ENCODE measurements at regions not wholly inside any gene's neighbourhood (a gene's known extent, or its start where the extent isn't known, plus 50 kb on each side); places are given as distances from the start of the nearest gene placed in this dataset.

DNA sequence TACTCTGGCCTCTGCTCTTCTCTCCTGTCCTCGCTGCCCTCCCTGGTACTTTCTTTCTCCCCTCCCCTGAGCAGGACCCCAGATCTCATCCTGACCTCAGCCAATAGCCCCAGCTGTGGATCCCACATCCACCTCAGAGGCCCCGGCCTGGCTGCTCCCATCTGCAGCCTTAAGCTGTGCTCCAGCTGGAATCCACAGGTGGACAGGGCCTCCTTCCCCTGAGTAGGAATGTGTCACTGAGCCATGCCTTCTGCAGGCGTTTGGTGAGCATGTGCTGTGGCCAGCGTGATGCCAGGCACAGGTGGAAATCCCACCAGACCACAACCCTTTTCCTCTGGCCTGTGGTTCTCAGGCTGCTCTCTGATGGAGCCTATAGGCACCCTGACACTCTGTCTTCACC, 68.9 kb downstream of the C5orf15 start:
- SMC1A ChIA-PET (ENCODE audit: uncharacterized antibody, unreplicated experiment): no interaction called here
- in situ Hi-C loops (cut with MboI) (no loop called here), intact Hi-C loops (cut with micrococcal nuclease; ENCODE audit: unreplicated experiment) (no loop called here)
- 0 out of 2 replicates have a peak, but pooled peaks cover 3% of the 10 kb centered on the region for H3K4me1 ChIP-seq (ENCODE audit: control insufficient read depth, insufficient read depth, low read length)
- H2AFZ ChIP-seq (ENCODE audit: control insufficient read depth, low read depth, low read length): no peak overlapping the region
- H3K9ac ChIP-seq (ENCODE audit: control insufficient read depth, insufficient read depth, low read length): no peak overlapping the region
- no TSS peak for BruUV-seq (replicated peaks)
- H4K20me1 ChIP-seq (ENCODE audit: control insufficient read depth, insufficient read depth): no peaks in the 10 kb centered on the region
- RAD21 ChIA-PET (ENCODE audit: unreplicated experiment): no interaction called here
- DNase-seq (ENCODE audit: low read depth, low spot score) (no peak), ATAC-seq (no peak), FAIRE-seq (no peak)
- H3K9me3 ChIP-seq (replicated peaks; ENCODE audit: control insufficient read depth, insufficient read depth, low read length): no peaks in the 10 kb centered on the region
- WGBS (ENCODE audit: insufficient coverage, insufficient replicate concordance, low lambda C conversion rate, missing lambda C conversion rate): 23% methylated on average over 4 of the region's 4 CpGs
- no peak overlapping the region for H3K4me3 ChIP-seq
- no peaks in the 10 kb centered on the region for H3K27me3 ChIP-seq (replicated peaks in 1 of 2; ENCODE audit: control insufficient read depth in 2 of 2, insufficient read depth in 2 of 2, low read length in 1 of 2)
- CTCF ChIA-PET: no interaction called here
- H3K36me3 ChIP-seq (ENCODE audit: control insufficient read depth in 2 of 2, insufficient read depth in 2 of 2, low read length in 1 of 2): no peaks in the 10 kb centered on the region
- TF ChIP-seq ZNF592 (IDR thresholded peaks at IDR 0.05): no peak
- no peak for TF ChIP-seq SMARCA5 (IDR thresholded peaks at IDR 0.05)
- no peak for TF ChIP-seq HDGF (IDR thresholded peaks at IDR 0.05)
- TF ChIP-seq CREB1 (IDR thresholded peaks at IDR 0.05; ENCODE audit: low read depth): no peak
- no peak for TF ChIP-seq ESRRA (IDR thresholded peaks at IDR 0.05; ENCODE audit: low read length)
- TF ChIP-seq, protein P1, sequence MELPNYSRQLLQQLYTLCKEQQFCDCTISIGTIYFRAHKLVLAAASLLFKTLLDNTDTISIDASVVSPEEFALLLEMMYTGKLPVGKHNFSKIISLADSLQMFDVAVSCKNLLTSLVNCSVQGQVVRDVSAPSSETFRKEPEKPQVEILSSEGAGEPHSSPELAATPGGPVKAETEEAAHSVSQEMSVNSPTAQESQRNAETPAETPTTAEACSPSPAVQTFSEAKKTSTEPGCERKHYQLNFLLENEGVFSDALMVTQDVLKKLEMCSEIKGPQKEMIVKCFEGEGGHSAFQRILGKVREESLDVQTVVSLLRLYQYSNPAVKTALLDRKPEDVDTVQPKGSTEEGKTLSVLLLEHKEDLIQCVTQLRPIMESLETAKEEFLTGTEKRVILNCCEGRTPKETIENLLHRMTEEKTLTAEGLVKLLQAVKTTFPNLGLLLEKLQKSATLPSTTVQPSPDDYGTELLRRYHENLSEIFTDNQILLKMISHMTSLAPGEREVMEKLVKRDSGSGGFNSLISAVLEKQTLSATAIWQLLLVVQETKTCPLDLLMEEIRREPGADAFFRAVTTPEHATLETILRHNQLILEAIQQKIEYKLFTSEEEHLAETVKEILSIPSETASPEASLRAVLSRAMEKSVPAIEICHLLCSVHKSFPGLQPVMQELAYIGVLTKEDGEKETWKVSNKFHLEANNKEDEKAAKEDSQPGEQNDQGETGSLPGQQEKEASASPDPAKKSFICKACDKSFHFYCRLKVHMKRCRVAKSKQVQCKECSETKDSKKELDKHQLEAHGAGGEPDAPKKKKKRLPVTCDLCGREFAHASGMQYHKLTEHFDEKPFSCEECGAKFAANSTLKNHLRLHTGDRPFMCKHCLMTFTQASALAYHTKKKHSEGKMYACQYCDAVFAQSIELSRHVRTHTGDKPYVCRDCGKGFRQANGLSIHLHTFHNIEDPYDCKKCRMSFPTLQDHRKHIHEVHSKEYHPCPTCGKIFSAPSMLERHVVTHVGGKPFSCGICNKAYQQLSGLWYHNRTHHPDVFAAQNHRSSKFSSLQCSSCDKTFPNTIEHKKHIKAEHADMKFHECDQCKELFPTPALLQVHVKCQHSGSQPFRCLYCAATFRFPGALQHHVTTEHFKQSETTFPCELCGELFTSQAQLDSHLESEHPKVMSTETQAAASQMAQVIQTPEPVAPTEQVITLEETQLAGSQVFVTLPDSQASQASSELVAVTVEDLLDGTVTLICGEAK (IDR thresholded peaks at IDR 0.05; ENCODE audit: borderline replicate concordance): no peak
- no peak for TF ChIP-seq PAX8 (IDR thresholded peaks at IDR 0.05)
- no peak for TF ChIP-seq YBX1 (IDR thresholded peaks at IDR 0.05)
- no peak for TF ChIP-seq IRF5 (IDR thresholded peaks at IDR 0.05; ENCODE audit: borderline replicate concordance)
- TF ChIP-seq FOXM1 (IDR thresholded peaks at IDR 0.05; ENCODE audit: low read depth, low read length): no peak
- H3K4me2 ChIP-seq (ENCODE audit: control insufficient read depth, insufficient read depth): no peak overlapping the region
- H3K27ac ChIP-seq (ENCODE audit: control insufficient read depth, insufficient read depth): no peak overlapping the region
- POLR2A ChIA-PET: no interaction called here
- H3K79me2 ChIP-seq (ENCODE audit: control insufficient read depth, insufficient read depth, low read length): no peaks in the 10 kb centered on the region
